GM23248 (cell line): ENCODE measurements at regions not wholly inside any gene's neighbourhood (a gene's known extent, or its start where the extent isn't known, plus 50 kb on each side); places are given as distances from the start of the nearest gene placed in this dataset.

Experiments used
- EZH2 ChIP-seq: fragments of 200-600 bp; sonication (generic); IDR thresholded peaks from 2 replicates; pipeline ENCODE4 v1.6.1; 2018; ENCODE audit warnings: antibody characterized with exemption, mild to moderate bottlenecking; ENCODE audit not compliant: insufficient read depth, poor library complexity, severe bottlenecking
- EZH2phosphoT487 ChIP-seq: fragments of 200-600 bp; sonication (generic); IDR thresholded peaks from 2 replicates; pipeline ENCODE4 v1.6.1; 2018; ENCODE audit warnings: antibody characterized with exemption, moderate library complexity, mild to moderate bottlenecking, low read depth; ENCODE audit not compliant: insufficient read depth

DNA sequence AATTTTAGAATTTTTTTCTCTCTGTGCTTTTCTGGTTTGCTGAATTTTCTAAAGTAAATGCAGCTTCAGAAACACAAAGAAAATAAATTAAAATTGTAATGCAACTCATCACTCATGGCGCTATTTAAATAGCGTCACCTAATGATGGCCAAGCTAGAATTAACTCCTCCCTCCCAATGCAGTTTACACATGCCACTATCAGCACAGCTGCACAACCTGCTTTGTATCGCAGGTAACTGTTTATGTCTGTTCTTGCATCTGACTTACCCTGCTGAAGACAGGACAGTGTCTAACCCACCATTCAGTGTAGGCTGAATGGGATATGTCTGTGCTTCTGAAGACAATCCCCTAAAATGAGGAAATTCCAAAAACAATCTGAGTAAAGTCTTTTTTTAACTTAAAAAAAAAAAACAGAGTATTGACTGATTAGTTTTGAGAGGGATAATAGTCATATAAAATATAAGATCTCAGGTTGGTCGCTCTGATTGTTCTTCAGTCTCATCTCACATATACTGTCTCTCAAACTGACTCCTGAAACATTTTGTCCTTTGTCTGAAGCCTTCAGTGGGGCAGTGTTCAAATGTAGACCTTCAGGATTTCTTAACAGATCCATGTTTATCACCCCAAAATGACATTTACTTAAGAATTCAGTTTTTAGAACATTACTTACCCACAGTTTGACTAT lies 271.4 kb downstream of the ZEB2 start:
- no peak for TF ChIP-seq EZH2
- TF ChIP-seq EZH2phosphoT487: no peak
